ENCODE measurements at regions not wholly inside any gene's neighbourhood (a gene's known extent, or its start where the extent isn't known, plus 50 kb on each side); places are given as distances from the start of the nearest gene placed in this dataset.

- no peak overlapping the region for H3K23ac ChIP-seq (ENCODE audit: low read depth, low read length)
- no peaks in the 10 kb centered on the region for H3K36me3 ChIP-seq (ENCODE audit: control insufficient read depth, insufficient read depth, low read length)
- no peak overlapping the region for H2BK20ac ChIP-seq (ENCODE audit: low read depth, low read length)
- no peaks in the 10 kb centered on the region for H3K9me1 ChIP-seq (ENCODE audit: insufficient read depth, low read length)
- no peak overlapping the region for H2BK120ac ChIP-seq (ENCODE audit: low read depth, low read length)
- intact Hi-C loops (cut with micrococcal nuclease) = no loop called here
- TF ChIP-seq MAZ (IDR thresholded peaks at IDR 0.05; ENCODE audit: borderline replicate concordance, low read depth, low read length) (no peak), MXI1 (IDR thresholded peaks at IDR 0.05; ENCODE audit: borderline replicate concordance, low read depth, low read length) (no peak)
- no peaks in the 10 kb centered on the region for H4K20me1 ChIP-seq (ENCODE audit: insufficient read depth, low read length)
- no peak overlapping the region for H3K18ac ChIP-seq (ENCODE audit: low read depth, low read length)
- H3K4me2 ChIP-seq (ENCODE audit: low read depth, low read length) = no peak overlapping the region
- ATAC-seq (ENCODE audit: low read depth) (no peak), DNase-seq (no peak)
- no peaks in the 10 kb centered on the region for H3K4me1 ChIP-seq (ENCODE audit: control insufficient read depth, insufficient read depth, low read length)
- no peaks in the 10 kb centered on the region for H3K27me3 ChIP-seq (ENCODE audit: control insufficient read depth, insufficient read depth, low read length)
- no peak overlapping the region for H2BK15ac ChIP-seq (ENCODE audit: low read depth, low read length)
- no TSS peak for BruUV-seq (replicated peaks)
- no peak overlapping the region for H4K8ac ChIP-seq (ENCODE audit: low read depth in 2 of 2, low read length in 2 of 2)
- peaks cover 11% of the 10 kb centered on the region for H3K9me3 ChIP-seq (ENCODE audit: control insufficient read depth, insufficient read depth, low read length)
- H3K9ac ChIP-seq (ENCODE audit: low read depth, low read length) = no peak overlapping the region
- WGBS, 2 experiments (ENCODE audit: extremely low coverage in 2 of 2, insufficient read length in 1 of 2) = no CpG with 5 or more reads among the region's 3 CpGs
- H2AK5ac ChIP-seq (ENCODE audit: low read depth, low read length) = no peak overlapping the region
- no peak overlapping the region for H3K56ac ChIP-seq (ENCODE audit: extremely low read depth, insufficient read depth, low read length)
- H3K14ac ChIP-seq (replicated peaks; ENCODE audit: low read depth, low read length) = no peak overlapping the region
- dilution Hi-C loops (cut with HindIII; ENCODE audit: low sequenced_read_pairs, unreplicated experiment) = no loop called here
- H4K91ac ChIP-seq (ENCODE audit: insufficient read depth, low read depth, low read length) = no peak overlapping the region
- H2AFZ ChIP-seq (replicated peaks; ENCODE audit: low read length, poor library complexity) = no peak overlapping the region
- in situ Hi-C loops (cut with MboI; ENCODE audit: low sequenced_read_pairs) = no loop called here
- no peak overlapping the region for H2AK9ac ChIP-seq (replicated peaks; ENCODE audit: low read depth, low read length, poor library complexity)
- H2BK5ac ChIP-seq (ENCODE audit: low read depth, low read length, poor library complexity, severe bottlenecking) = no peak overlapping the region
- no peak overlapping the region for H3K27ac ChIP-seq (ENCODE audit: insufficient read depth, low read length)
- H3K79me1 ChIP-seq (ENCODE audit: low read depth in 1 of 2, low read length in 2 of 2) = no peaks in the 10 kb centered on the region
- ChIA-PET CTCF (no interaction called here), POLR2A (ENCODE audit: unreplicated experiment) (no interaction called here)
- no peak overlapping the region for H4K5ac ChIP-seq (ENCODE audit: low read depth, low read length)
- no peak overlapping the region for H3K4me3 ChIP-seq (ENCODE audit: insufficient read depth, low read depth, low read length)
- no peak overlapping the region for H3K4ac ChIP-seq (ENCODE audit: low read depth, low read length)
Measured at GRCh38 chr10:111524134-111524533, 447.3 kb downstream of the ADRA2A start.
